Hepatocyte (in vitro differentiated cells): ENCODE measurements at regions not wholly inside any gene's neighbourhood (a gene's known extent, or its start where the extent isn't known, plus 50 kb on each side); places are given as distances from the start of the nearest gene placed in this dataset.

ENCODE experiments used
- EZH2 ChIP-seq: fragments of 200-600 bp; sonication (generic); IDR thresholded peaks from 2 replicates; pipeline ENCODE4 v1.6.1; 2016; ENCODE audit warnings: antibody characterized with exemption, mild to moderate bottlenecking, borderline replicate concordance
- TF ChIP-seq, protein P1 (sequence below): fragments of 200-600 bp; sonication (generic); IDR thresholded peaks from 2 replicates; pipeline ENCODE4 v1.5.1; 2016; ENCODE audit warnings: antibody characterized with exemption, mild to moderate bottlenecking; ENCODE audit not compliant: poor library complexity

DNA sequence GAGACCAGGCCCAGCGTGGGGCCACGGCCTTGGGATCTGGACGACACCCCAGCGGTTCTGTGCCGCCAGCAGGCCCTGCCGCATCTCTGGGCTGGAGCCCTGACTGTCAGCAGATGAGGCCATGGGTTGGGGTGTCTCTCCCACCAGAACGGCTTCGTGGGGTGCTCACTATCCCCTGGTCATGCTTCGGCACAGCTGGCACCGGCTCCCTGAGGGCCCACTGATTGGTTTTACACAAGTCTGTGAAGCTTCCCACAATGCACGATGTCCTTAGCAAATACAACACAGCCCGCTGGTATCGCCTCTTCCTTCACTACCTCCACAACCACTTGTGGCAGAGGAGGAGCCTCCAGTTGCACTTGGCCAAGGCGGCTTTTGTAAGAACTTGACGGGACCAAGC, 94.3 kb downstream of the THBS2 start:
- no peak for TF ChIP-seq EZH2
- TF ChIP-seq, protein P1, sequence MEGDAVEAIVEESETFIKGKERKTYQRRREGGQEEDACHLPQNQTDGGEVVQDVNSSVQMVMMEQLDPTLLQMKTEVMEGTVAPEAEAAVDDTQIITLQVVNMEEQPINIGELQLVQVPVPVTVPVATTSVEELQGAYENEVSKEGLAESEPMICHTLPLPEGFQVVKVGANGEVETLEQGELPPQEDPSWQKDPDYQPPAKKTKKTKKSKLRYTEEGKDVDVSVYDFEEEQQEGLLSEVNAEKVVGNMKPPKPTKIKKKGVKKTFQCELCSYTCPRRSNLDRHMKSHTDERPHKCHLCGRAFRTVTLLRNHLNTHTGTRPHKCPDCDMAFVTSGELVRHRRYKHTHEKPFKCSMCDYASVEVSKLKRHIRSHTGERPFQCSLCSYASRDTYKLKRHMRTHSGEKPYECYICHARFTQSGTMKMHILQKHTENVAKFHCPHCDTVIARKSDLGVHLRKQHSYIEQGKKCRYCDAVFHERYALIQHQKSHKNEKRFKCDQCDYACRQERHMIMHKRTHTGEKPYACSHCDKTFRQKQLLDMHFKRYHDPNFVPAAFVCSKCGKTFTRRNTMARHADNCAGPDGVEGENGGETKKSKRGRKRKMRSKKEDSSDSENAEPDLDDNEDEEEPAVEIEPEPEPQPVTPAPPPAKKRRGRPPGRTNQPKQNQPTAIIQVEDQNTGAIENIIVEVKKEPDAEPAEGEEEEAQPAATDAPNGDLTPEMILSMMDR, result no peak
